ENCODE measurements at regions not wholly inside any gene's neighbourhood (a gene's known extent, or its start where the extent isn't known, plus 50 kb on each side); places are given as distances from the start of the nearest gene placed in this dataset.

- TF ChIP-seq CTCF (IDR thresholded peaks at IDR 0.05) (no peak), POLR2A (IDR thresholded peaks at IDR 0.05) (no peak)
Measured at GRCh38 chr2:220482716-220483115, 855.3 kb downstream of the SLC4A3 start.
